Mucosa of descending colon (tissue), 3 donors: ENCODE measurements at regions not wholly inside any gene's neighbourhood (a gene's known extent, or its start where the extent isn't known, plus 50 kb on each side); places are given as distances from the start of the nearest gene placed in this dataset.

Source experiments
- ATAC-seq: fragments of 200-7000 bp; cut with Tn5 transposase; one replicate; pipeline ENCODE4 v1.9.1; 2020; ENCODE audit warnings: mild to moderate bottlenecking, moderate library complexity
- DNase-seq, 3 donors: peaks; one replicate each; pipeline ENCODE4 v3.0.0-alpha.2; 2020
- H3K36me3 ChIP-seq: fragments of 200-600 bp; one replicate; pipeline ENCODE4 v1.8.0; 2021; ENCODE audit warnings: low read depth, mild to moderate bottlenecking
- H3K4me1 ChIP-seq: fragments of 200-600 bp; one replicate; pipeline ENCODE4 v1.8.0; 2021; ENCODE audit warnings: low read depth, mild to moderate bottlenecking
- H3K4me3 ChIP-seq: fragments of 200-600 bp; one replicate; pipeline ENCODE4 v1.8.0; 2021; ENCODE audit warnings: mild to moderate bottlenecking
- H3K9me3 ChIP-seq: fragments of 200-600 bp; one replicate; pipeline ENCODE4 v1.8.0; 2021; ENCODE audit warnings: mild to moderate bottlenecking
- intact Hi-C, 2 donors: fragments of 100-400 bp; cut with DNase I in 1 of 2; cut with micrococcal nuclease in 1 of 2; formaldehyde crosslinking; loops; one replicate each; pipeline versions ENCODE4 v1.11.0 to v1.11.1; 2022; cut with DNase I, micrococcal nuclease
- TF ChIP-seq, protein P1 (sequence below): fragments of 200-600 bp; IDR thresholded peaks from one replicate; pipeline ENCODE4 v1.8.0; 2022; ENCODE audit warnings: antibody characterized with exemption, mild to moderate bottlenecking
- donor health status: DM: no; HTN: no; CAD: no; lungs with moderate emphysema.
- donor health status: DM: no; HTN: no; CAD: no.
- donor health status: DM: no; HTN: yes; CAD: no.

DNA sequence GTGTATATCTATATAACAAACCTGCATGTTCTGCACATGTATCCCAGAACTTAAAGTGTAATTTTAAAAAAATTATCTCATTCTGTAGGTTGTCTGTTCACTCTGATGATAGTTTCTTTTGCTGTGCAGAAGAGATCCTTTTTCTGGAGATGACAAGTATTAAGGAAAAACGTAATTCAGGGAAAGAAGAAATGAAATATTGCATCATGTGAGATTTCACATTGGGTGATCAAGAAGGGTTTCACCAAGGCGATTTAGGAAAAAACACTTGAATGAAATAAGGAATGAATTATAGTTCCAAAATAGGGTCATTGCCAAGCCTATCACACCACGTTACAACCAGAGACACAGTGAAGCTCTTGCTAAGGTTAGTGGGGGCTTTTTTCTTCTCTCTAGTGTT is 227.9 kb downstream of the HNRNPD start:
- Histone ChIP-seq H3K36me3 (no peaks in the 10 kb centered on the region), H3K4me1 (no peaks in the 10 kb centered on the region), H3K4me3 (no peak overlapping the region), H3K9me3 (no peaks in the 10 kb centered on the region)
- no peak for DNase-seq
- ATAC-seq, result no peak
- TF ChIP-seq, protein P1, sequence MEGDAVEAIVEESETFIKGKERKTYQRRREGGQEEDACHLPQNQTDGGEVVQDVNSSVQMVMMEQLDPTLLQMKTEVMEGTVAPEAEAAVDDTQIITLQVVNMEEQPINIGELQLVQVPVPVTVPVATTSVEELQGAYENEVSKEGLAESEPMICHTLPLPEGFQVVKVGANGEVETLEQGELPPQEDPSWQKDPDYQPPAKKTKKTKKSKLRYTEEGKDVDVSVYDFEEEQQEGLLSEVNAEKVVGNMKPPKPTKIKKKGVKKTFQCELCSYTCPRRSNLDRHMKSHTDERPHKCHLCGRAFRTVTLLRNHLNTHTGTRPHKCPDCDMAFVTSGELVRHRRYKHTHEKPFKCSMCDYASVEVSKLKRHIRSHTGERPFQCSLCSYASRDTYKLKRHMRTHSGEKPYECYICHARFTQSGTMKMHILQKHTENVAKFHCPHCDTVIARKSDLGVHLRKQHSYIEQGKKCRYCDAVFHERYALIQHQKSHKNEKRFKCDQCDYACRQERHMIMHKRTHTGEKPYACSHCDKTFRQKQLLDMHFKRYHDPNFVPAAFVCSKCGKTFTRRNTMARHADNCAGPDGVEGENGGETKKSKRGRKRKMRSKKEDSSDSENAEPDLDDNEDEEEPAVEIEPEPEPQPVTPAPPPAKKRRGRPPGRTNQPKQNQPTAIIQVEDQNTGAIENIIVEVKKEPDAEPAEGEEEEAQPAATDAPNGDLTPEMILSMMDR, result no peak
- intact Hi-C loops, result no loop called here

DNA sequence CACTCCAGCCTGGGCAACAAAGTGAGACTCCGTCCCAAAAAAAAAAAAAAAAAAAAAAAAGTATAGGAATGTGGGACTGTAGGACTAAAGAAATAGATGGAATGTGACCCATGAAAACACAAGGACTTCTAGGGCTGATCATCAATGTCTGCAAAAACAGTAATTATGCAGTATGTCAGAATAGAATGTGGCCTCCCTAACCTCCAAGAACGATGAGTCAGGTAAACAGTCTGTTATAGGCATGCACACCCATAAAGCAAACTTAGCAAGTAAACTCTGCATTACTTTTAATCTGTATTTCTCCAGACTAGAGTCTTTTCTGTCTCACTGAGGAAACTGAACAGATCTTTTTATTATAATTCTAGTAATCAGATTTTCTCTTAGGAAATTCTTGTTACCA is 233.4 kb downstream of the HNRNPD start:
- ATAC-seq, result no peak
- H3K4me3 ChIP-seq, result no peak overlapping the region
- TF ChIP-seq, protein P1, result no peak
- H3K4me1 ChIP-seq, result no peaks in the 10 kb centered on the region
- intact Hi-C loops, result no loop called here
- no peaks in the 10 kb centered on the region for H3K36me3 ChIP-seq
- DNase-seq, result no peak
- no peaks in the 10 kb centered on the region for H3K9me3 ChIP-seq

DNA sequence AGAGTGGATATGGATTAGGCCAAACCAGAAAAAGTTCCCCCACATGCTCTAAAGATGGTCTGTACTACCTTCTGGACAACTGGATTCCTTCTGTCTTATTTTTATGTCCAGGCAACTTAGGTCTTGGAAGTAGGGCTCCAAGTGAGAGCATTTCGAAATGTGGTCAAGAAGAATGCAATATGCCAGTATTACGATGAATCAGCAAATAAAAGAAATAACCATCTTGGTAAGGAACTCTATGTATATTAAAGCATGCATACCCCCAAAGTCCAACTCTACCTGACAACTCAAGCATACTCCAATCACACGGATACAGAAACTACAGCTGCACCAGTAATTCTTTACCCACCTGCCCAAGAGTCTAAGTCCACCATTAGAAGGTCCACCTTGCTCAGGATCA is 234.5 kb downstream of the HNRNPD start:
- no peak for DNase-seq
- ATAC-seq, result no peak
- Histone ChIP-seq H3K4me1 (no peaks in the 10 kb centered on the region), H3K4me3 (no peak overlapping the region), H3K36me3 (no peaks in the 10 kb centered on the region), H3K9me3 (no peaks in the 10 kb centered on the region)
- intact Hi-C loops, result no loop called here
- TF ChIP-seq, protein P1, result no peak

DNA sequence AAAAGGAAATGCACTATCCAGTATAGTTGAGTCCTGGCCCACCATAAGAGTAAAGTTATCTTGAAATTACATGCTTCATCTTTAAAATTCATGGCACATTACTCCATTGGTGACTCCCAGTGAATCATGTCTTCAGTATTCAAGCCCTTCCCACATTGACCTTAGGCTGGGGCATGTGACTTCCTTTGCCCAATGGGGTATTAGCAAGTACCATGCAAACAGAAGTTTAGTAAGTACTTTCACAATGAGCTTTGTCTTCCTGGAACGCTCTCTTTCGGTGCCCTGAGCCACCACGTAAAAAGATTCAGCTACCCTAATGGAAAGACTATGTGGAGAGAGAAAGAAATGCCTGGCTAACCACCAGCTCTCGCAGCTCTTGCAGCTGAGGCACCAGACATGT is 235.4 kb downstream of the HNRNPD start:
- intact Hi-C loops, result no loop called here
- no peak for ATAC-seq
- Histone ChIP-seq H3K4me3 (no peak overlapping the region), H3K9me3 (no peaks in the 10 kb centered on the region), H3K4me1 (no peaks in the 10 kb centered on the region), H3K36me3 (no peaks in the 10 kb centered on the region)
- TF ChIP-seq, protein P1, result no peak
- DNase-seq, result no peak

DNA sequence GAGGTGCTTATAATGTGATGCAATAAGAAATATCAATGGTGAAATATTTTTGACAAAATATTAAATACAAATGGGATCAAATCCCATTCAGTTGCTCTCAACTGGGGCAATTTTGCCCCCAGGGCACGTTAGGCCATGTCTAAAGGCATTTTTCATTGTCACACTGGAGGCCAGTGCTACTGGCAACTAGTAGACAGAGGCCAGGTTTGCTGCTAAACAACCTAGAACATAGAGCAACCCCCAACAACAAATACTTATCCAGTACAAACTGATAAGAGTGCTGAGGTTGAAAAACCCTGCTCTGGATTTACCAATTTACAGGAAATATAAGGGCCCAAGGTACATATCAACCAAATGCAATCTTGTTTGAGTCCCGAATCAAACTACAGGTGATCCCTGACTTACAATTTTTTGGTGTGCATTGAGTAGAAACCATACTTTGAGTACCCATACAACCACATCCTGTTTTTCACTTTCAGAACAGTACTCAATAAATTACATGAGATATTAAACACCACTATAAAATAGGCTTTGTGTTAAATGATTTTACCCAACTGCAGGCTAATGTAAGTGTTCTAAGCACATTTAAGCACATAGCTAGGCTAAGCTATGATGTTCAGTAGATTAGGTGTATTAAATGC is 237.5 kb downstream of the HNRNPD start:
- ATAC-seq (no peak), DNase-seq (no peak)
- no peak overlapping the region for H3K4me3 ChIP-seq
- TF ChIP-seq, protein P1, result no peak
- no peaks in the 10 kb centered on the region for H3K9me3 ChIP-seq
- H3K36me3 ChIP-seq, result no peaks in the 10 kb centered on the region
- intact Hi-C loops, result no loop called here
- H3K4me1 ChIP-seq, result no peaks in the 10 kb centered on the region

DNA sequence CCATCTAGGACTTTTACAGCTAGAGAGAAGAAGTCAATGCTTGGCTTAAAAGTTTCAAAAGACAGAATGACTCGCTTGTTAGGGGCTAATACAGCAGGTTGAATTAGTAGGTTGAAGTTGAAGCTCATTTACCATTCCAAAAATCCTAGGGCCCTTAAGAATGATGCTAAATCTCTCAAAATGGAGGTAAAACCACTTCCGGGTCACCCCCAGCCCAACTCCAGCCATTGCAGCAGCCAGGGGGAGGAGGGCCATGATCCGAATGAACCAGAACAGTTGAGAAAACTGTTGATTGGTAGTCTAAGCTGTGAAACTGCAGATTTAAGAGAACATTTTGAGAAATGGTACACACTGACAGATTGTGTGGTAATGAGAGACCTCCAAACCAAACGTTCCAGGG is 245.4 kb downstream of the HNRNPD start:
- DNase-seq, result no peak
- ATAC-seq, result no peak
- Histone ChIP-seq H3K4me3 (no peak overlapping the region), H3K4me1 (no peaks in the 10 kb centered on the region), H3K9me3 (no peaks in the 10 kb centered on the region), H3K36me3 (no peaks in the 10 kb centered on the region)
- TF ChIP-seq, protein P1, result no peak
- intact Hi-C loops, result no loop called here
